ENCODE measurements at regions not wholly inside any gene's neighbourhood (a gene's known extent, or its start where the extent isn't known, plus 50 kb on each side); places are given as distances from the start of the nearest gene placed in this dataset.

GRCh38 chr11:101199416-101199815, 69.8 kb upstream of the PGR start:
- intact Hi-C loops (cut with DNase I) = no loop called here

GRCh38 chr11:101195294-101195693, 65.7 kb upstream of the PGR start:
- H3K4me1 ChIP-seq = no peaks in the 10 kb centered on the region
- intact Hi-C loops (cut with DNase I) = no loop called here
- TF ChIP-seq, protein P1, sequence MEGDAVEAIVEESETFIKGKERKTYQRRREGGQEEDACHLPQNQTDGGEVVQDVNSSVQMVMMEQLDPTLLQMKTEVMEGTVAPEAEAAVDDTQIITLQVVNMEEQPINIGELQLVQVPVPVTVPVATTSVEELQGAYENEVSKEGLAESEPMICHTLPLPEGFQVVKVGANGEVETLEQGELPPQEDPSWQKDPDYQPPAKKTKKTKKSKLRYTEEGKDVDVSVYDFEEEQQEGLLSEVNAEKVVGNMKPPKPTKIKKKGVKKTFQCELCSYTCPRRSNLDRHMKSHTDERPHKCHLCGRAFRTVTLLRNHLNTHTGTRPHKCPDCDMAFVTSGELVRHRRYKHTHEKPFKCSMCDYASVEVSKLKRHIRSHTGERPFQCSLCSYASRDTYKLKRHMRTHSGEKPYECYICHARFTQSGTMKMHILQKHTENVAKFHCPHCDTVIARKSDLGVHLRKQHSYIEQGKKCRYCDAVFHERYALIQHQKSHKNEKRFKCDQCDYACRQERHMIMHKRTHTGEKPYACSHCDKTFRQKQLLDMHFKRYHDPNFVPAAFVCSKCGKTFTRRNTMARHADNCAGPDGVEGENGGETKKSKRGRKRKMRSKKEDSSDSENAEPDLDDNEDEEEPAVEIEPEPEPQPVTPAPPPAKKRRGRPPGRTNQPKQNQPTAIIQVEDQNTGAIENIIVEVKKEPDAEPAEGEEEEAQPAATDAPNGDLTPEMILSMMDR (IDR thresholded peaks at IDR 0.05) = no peak
- H3K9me3 ChIP-seq = no peaks in the 10 kb centered on the region
- H3K27me3 ChIP-seq = no peaks in the 10 kb centered on the region
- DNase-seq (ENCODE audit: low spot score in 2 of 2) = no peak
- no peak overlapping the region for H3K4me3 ChIP-seq
- no peak overlapping the region for H3K27ac ChIP-seq
- no peaks in the 10 kb centered on the region for H3K36me3 ChIP-seq

More at GRCh38 chr11:101199416-101199815, 69.8 kb upstream of the PGR start:
- Histone ChIP-seq H3K27me3 (no peaks in the 10 kb centered on the region), H3K9me3 (no peaks in the 10 kb centered on the region), H3K4me1 (no peaks in the 10 kb centered on the region), H3K4me3 (no peak overlapping the region), H3K36me3 (no peaks in the 10 kb centered on the region), H3K27ac (no peak overlapping the region)
- TF ChIP-seq, protein P1 (IDR thresholded peaks at IDR 0.05) = no peak
- no peak for DNase-seq (ENCODE audit: low spot score in 2 of 2)

- Histone ChIP-seq H3K4me1 (peaks cover 0 to 19% of the 10 kb centered on the region in 2 donors), H3K36me3 (no peaks in the 10 kb centered on the region), H3K9me3 (no peaks in the 10 kb centered on the region), H3K27ac (peak overlapping the region; percentile 52 to 59), H3K27me3 (no peaks in the 10 kb centered on the region), H3K4me3 (no peak overlapping the region)
- no peak for DNase-seq (ENCODE audit: low spot score in 2 of 2)
- TF ChIP-seq, protein P1 (IDR thresholded peaks at IDR 0.05) = no peak
- intact Hi-C loops (cut with DNase I) = loop anchor here (5.0 kb wide), 1 partner anchor 62 kb away; the partner anchor contains the start of gene PGR
Measured at GRCh38 chr11:101188801-101189200, 59.2 kb upstream of the PGR start.

- Histone ChIP-seq H3K27me3 (no peaks in the 10 kb centered on the region), H3K4me3 (peak overlapping the region; percentile 16), H3K9me3 (no peaks in the 10 kb centered on the region), H3K4me1 (peaks cover 0 to 19% of the 10 kb centered on the region in 2 donors), H3K27ac (peak overlapping the region; percentile 52 to 59), H3K36me3 (no peaks in the 10 kb centered on the region)
- intact Hi-C loops (cut with DNase I) = loop anchor here (5.0 kb wide), 1 partner anchor 61 kb away; the partner anchor contains the start of gene PGR
- TF ChIP-seq, protein P1 (IDR thresholded peaks at IDR 0.05) = no peak
- DNase-seq (ENCODE audit: low spot score in 2 of 2) = no peak
Measured at GRCh38 chr11:101188173-101188572, 58.6 kb upstream of the PGR start.

GRCh38 chr11:101187748-101188147, 58.1 kb upstream of the PGR start:
- peak overlapping the region; percentile 49 to 59 for H3K27ac ChIP-seq

More at GRCh38 chr11:101187748-101188147, 58.1 kb upstream of the PGR start:
- Histone ChIP-seq H3K4me3 (peak overlapping the region; percentile 16), H3K27me3 (no peaks in the 10 kb centered on the region), H3K36me3 (no peaks in the 10 kb centered on the region), H3K9me3 (no peaks in the 10 kb centered on the region), H3K4me1 (peaks cover 0 to 19% of the 10 kb centered on the region in 2 donors)
- intact Hi-C loops (cut with DNase I) = loop anchor here (5.0 kb wide), 1 partner anchor 60 kb away; the partner anchor contains the start of gene PGR
- TF ChIP-seq, protein P1 (IDR thresholded peaks at IDR 0.05) = no peak
- DNase-seq (ENCODE audit: low spot score in 2 of 2) = no peak
